ENCODE measurements at regions not wholly inside any gene's neighbourhood (a gene's known extent, or its start where the extent isn't known, plus 50 kb on each side); places are given as distances from the start of the nearest gene placed in this dataset.
"Not testable (repeated sequence)": the region's sequence is repeated elsewhere in the genome, so short reads cannot be mapped to it uniquely, and the experiment has no call there.

DNA sequence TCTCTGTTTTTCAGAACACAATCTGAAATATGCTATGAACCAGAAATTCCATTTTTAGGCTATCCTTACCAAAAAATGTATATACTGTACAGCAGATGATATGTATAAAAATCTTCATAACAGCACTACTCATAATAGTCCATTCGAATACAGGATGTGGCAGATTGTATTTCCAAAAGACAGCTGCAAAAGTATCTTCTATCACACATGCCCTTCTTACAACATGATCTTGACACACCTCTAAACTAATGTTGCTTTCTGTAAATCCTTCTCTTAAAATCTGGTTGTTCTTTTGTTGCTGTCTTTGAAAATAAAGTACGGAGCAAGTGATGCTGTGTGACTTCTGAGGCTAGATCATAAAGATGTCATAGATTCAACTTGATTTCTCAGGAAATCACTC is 409.9 kb upstream of the LUZP2 start:
- DNase-seq, result no peak

DNA sequence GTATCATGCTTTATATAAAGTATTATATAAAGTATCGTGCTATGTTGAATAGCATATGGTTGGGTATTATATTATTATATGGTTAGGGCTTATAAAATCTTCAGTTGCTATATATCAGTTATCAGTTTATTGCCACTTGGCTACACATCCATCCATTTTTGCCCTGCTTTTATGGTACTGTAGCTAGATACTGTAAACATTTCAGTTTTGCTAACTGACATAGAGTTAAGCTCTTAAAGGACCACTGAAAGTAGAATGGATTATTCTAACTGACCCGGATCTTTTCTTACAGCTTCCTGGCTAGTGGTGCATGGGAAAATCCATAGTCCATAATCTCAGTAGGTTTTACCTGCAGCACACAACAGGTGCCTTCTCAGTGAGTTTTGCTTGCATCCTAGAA is 405.3 kb upstream of the LUZP2 start:
- no peak for DNase-seq

DNA sequence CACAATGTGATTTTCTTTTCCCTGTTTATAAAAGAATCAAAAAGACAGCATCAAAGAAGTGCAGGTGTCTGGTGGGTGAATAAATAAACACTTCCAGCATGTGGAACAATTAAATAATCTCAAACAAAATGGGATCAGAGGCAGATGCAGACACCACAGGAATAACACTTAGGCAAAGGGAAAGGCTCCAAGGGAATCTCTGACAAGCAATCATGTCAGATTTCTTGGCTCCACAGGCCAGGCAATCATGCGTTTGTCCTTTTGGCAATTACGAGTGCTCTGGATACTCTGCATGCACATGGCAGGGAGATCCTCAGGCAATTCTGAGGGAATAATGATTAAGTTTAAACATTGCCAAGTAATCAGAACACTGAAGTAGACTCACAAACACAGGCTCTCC is 403.5 kb upstream of the LUZP2 start:
- DNase-seq, result no peak

DNA sequence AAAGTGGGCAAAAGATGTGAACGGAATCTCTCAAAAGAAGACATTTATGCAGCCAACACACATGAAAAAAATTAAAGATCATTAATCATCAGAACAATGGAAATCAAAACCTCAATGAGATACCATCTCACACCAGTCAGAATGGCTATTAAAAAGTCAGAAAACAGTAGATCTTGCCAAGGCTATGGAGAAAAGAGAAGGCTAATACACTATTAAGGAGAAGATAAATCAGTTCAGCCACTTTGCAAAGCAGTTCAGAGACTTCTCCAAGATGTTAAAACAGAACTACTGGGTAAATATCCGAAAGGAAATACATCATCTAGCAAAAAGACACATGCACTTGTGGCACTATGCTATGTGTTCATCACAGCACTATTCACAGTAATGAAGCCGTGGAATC is 388.2 kb upstream of the LUZP2 start:
- DNase-seq, result no peak

DNA sequence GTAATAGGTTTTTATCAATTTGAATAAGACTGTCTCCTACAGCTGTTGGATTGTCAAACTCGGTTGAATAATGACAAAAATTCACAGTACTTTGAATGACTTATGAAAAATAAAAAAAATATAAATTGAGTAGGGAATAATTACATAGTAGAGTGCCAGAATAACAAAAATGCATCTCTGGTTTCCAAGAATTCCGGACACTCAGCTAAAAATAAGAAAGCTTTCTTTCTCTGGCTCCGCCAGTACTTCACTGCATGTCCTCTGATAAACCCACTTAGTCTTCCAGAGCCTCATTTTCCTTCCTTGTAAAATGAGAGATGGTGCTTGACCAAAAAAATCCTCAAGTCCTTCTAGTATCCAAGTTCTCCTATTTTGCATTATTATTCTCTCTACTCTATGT is 374.6 kb upstream of the LUZP2 start:
- no peak for DNase-seq

DNA sequence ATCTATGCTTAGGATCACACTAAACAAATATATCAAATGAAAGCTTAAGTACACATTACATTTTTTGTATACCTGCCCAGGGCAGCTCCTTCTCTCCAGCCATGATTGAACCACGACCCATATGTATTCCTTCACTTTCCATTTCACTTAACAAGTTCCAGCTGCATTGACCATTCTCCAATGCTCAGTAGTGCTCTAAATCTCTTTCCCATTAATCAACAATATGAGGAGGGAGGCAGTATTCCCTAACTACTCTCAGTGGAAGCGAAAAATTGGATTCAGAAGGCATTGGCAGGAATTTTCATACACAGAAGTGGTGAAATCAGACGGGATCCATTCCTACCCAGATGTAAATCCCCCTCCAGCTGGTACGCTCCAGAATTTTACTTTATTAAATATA is 372.0 kb upstream of the LUZP2 start:
- no peak for DNase-seq

DNA sequence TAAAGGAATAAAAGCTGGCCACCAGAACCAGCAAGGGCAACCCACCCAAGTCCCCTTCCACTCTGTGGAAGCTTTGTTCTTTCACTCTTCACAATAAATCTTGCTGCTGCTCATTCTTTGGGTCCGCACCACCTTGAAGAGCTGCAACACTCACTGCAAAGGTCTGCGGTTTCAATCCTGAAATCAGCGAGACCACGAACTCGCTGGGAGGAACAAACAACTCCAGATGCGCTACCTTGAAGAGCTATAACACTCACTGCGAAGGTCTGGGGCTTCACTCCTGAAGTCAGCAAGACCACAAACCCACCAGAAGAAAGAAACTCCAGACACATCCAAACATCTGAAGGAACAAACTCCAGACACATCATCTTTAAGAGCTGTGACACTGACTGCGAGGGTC is 365.2 kb upstream of the LUZP2 start:
- no peak for DNase-seq

DNA sequence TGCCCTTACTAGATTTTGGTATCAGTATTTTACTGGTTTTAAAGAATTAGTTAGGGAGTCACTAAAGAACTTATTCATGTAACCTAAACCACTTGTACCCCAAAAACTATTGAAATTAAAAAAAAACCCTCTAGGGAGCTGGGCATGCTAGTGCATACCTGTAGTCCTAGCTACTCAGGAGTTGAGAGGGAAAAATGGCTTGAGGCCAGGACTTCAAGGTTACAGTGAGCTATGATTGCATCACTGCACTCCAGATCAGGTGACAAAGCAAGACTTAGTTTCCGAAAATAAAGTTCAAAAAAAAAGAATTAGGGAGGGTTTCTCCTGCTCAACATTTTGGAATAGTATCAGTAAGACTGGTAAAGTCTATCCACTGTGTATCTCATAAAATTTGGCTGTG is 364.4 kb upstream of the LUZP2 start:
- no peak for DNase-seq

DNA sequence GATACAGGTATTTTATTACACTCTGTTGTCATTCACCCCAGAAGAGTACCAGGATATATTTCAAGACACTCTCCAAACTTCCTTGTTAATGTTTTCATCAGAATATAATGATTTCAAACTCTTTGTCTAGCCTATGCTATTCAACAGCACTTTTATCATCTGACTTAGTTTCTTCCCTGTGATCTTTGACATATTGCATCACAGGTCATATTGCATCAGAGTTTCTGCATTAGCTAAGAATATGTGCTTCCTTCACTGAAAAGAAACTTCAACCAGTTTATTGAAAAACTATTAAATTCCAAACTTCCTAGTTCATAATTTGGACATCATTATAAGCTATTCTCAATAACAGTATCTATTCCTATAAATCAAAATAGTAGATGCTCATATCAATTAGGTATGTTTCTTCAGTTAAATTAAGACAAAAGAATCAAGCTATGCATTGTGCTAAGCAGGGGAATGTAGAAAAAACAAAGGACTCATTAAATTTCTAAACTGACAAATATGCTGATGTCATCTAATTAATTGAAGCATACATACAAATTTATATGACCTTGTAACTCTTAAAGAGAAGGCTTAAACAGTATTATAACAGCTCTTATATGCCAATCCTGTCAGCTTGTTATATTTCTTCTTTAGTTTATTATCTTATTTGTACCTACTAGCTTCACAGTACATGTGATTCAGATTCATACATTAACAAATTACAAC is 361.8 kb upstream of the LUZP2 start:
- DNase-seq, result no peak

DNA sequence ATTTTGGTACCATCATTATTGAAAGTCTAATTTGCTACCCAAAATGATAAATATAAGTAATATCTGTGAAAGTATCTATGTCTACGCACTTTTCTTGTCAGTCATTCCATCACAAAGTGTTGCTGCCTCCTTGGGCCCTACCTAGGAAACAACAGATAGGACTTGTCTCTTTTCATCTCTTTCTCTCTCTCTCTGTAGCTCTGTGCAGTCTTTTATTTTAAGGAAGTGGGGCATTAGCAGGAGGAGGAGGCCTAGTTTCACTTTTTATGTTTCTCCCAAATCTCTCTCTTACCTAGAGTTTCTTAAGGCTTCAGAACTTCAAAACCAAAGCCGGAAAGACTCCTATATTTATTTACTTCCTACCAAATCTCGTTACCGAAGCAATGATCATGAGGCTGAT is 354.8 kb upstream of the LUZP2 start:
- no peak for DNase-seq

DNA sequence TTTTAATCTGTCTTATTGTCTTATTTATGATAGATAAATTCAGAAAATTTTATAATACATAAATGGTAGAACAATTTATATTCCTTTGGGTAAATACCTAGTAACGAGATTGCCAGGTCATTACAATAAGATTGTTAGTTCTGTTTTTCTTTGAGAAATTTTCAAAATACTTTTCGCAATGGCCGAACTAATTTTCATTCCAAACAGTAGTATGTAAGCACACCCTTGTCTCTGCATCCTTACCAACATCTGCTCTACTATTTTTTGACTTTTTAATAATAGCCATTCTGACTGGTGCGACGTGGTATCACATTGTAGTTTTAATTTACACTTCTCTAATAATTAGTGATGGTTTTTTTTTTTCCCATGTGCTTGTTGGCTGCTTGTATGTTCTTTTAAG is 351.4 kb upstream of the LUZP2 start:
- no peak for DNase-seq

DNA sequence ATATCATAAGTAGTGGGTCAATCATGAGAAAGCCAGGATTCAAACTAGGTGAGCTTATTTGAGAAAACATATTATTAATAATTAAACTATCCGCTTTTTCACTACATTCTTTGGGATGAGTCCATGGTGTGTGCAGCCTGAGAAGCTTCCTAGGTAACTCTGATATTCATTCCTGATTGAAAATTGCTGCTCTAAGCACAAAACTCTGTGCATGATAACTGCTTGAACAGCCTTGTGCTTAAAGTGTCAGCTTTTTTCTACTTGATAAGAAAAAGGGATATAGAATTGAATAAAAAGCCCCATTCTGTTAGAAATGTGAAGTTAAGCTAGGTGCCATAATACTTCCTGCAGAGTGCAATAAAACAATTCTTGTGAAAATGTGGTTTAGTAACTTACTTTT is 343.5 kb upstream of the LUZP2 start:
- no peak for DNase-seq

DNA sequence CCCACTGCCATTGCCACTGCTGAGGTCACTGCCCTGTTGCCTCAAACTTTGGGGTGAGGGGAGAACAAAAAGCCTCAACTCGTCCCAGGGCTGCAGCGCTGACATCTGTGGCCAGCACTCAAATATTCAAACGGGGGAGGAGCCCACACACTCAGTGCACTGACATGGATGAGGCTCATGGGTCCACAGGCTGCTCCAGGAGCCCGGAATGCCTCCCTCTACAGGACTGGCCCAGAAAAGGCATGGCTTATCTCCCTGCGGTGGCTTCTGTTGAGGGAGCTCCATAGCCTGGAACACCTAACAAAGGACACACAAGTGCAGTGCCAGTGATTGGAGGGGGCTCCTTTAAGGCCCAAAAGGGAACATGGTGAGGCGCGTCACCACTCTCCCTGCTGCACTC is 341.1 kb upstream of the LUZP2 start:
- DNase-seq, result no peak

DNA sequence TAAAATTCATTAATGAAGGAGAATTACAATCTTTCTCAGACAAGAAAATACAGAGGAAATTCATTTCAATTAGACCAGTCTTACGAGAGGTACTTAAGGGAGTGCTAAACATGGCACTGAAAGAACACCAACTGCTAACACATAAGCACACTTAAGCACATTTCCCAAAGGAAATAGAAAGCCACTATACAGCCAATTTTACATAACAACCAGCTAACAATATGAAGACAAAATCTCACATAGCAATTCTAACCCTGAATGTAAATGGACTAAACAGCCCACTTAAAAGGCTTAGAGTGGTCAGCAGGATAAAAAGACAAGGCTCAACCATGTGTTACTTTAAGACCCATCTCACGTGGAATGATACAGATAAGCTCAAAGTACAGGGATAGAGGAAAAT is 339.5 kb upstream of the LUZP2 start:
- DNase-seq, result no peak

DNA sequence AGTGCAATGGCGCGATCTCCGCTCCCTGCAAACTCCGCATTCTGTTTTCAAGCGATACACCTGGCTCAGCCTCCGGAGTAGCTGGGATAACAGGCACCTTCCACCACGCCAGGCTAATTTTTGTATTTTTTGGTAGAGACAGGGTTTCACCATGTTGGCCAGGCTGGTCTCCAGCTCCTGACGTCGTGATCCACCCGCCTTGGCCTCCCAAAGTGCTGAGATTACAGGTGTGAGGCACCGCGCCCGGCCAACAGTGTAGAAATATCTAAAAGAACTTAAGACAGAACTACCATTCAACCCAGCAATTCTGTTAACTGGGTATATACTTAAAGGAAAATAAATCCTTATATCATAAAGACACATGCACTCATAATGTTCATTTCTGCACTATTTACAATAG is 335.3 kb upstream of the LUZP2 start:
- no peak for DNase-seq

DNA sequence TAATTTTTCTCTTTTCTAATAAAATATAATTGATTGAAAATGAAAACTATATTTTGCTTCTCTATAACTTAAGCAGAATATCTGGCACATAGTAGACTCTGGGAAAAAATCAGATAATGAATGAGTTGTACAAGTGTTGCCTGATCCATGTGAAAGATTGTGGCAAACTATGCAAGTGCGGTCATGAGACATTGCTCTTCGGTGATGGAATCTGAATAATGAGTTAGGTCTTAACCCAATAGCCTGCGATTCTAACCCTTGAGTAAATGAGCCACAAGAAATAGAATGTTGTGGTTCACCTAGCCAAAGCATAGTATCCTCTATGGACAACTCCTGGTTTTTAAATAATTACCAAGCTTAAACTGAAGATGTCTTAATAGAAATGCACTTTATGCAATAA is 333.7 kb upstream of the LUZP2 start:
- DNase-seq, result no peak

DNA sequence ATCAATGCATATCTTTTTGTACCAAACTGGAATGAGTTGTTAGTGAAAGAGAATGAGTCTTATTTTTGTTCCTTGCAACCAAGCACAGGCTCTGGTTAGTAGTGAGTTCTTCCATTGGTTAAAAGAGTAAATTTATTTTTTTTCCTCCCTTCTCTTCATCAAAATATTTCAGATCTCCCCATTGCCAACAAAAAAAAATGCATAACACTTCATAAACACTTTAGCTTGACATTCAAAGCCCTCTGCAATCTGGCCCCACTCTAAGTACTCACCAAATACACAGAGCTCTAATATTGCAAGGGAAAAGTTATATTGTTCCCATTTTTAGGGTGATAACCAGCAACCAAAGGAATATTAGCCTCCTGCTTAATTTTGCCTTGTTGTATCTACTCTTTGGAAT is 333.0 kb upstream of the LUZP2 start:
- DNase-seq, result no peak

DNA sequence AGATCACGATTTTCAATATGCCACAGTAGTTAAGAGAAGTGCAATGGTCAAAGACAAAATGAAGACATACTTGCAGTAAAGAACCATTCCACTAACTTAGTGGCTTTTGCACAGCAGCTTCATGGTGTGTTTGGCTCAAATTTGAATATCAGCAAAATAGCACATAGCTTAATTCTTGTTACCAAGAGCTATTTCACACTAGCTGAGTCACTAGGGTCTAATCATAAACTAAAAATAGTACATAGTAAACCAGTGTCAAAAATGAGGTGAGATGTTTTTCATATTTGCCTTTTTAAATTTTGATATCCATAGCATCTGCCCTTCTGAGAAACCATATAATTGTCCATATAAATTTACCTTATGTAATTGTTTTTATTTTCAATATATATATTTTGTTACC is 325.0 kb upstream of the LUZP2 start:
- no peak for DNase-seq

DNA sequence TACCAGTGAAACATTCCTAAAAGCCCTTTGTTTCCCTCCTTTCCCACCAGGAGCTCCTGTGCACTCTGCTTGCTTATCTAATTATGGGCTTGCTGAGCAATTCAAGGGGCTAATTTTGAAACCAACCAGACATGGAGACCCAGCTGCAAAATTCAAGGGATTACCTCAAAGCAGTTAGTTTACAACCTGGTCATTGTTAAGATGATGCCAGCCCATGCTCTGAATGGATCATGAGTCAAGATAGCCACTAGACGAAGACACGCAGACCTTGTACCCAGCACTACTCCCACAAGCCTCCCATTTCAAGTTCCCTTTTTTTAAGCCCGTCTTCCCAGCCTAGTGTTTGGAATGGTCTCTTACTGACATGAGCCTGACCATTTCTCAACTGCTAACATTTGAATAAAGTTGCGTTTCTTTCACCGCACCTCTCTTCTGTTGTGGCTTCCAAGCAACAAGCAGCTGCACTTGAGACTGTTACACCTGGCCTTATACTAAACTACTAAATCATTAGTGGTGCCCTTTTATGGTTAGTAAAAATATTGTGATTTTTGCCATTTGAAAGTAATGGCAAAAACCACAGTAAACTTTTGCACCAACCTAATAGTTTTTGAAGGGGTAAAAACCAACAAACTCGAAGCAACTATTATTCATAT is 315.3 kb upstream of the LUZP2 start:
- DNase-seq, result no peak

DNA sequence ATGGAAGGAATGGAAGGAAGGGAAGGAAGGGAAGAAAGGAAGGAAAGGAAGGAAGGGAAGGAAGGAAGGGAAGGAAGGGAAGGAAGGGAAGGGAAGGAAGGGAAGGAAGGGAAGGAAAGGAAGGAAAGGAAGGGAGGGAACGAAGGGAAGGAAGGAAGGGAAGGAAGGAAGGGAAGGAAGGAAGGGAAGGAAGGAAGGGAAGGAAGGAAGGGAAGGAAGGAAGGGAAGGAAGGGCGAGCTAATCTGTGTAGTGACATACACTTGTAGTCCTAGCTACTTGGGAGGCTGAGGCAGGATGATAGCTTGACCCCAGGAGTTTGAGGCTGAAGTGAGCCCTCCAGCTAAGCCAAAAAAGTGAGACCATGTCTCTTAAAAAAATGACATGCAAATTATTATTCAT is 311.3 kb upstream of the LUZP2 start:
- DNase-seq, result not testable (repeated sequence)

DNA sequence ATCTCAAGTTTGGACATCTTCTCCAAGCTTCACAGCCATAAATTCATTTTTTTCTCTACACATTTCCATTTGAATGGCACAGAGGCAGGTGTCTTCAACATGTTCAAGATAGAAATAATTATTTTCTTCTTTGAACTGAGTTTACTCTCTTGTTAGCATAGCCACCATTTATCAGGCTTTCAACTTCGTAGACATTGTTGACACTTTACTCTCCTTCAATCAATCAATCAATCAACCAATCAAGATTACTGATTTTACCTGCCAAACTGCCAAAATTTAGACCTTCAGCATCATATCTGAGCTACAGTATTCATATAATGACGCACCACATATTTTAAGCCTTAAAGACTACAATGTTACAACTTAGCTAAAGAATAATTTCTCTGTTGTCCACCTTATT is 300.1 kb upstream of the LUZP2 start:
- no peak for DNase-seq

DNA sequence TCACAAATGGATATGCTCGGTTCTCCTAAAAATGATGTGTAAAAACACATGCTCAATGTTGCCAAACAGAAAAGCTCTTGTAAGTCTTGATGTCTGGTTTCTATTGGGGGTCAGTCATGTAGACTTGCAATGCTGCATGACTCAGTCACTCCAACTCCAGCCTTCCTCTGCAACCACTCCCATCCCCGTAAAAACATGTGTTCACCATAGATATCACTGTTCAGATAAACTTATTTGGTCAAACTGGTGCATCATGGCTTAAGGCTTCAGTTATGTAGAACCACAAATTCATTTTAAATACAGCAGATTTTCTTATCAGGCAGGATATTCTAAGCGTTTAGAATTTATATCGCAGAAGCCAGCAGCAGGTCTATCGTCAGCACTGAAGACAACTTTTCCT is 298.4 kb upstream of the LUZP2 start:
- DNase-seq, result no peak

DNA sequence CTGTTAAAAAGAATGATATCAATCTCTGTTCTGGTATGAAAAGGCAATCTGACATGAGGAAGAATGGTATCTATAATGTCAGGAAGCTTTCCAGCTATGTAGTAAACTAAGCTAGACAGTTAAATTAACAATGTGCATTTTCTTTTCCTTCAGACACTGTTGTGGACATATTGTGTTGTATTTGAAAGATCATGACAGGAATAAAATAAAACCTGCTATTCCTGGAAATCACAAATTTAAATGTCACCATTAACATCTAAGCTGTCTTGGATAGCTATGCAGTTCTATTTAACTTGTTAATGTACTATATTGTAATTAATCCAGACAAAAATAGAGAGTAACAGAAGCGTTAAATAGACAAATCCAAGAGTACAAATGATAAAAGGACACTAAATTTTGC is 297.4 kb upstream of the LUZP2 start:
- DNase-seq, result no peak

DNA sequence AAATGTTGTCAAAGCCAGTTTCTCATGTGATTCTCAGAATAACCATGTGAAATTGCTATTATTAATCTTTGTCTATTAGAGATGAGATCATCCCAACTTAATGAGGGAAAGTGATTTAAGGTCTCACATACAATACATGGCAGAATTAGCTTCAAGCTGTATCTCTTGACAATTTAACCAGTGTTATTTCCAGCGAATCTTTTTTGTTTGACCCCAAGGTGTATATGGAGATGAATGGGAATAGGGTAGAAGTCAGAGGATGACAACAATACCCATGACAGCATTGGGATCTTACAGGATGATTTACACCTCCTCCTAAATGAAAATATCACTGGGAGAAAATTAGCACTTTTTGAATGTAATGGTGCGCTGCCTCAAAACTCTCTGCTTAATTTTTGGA is 290.8 kb upstream of the LUZP2 start:
- DNase-seq, result no peak

DNA sequence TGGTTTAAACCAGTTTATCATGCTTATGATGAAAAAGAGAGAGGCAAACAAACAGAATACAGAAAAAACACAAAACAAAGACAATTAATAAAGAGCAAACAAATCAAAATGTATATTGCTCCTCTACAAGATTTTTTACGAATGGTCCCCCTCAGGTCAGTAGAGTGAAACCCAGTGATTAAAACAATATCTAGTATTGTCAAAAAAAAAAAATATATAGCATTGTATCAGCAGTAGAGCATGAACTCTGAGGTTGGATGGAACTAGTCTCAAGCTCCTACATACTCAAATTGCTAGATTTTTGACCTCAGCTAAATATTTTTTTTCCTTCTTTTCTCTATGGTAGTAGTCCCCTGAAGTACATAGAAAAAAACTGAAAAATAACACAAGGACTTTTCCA is 290.3 kb upstream of the LUZP2 start:
- DNase-seq, result no peak
